Prostate gland (tissue), 2 donors: ENCODE measurements at regions not wholly inside any gene's neighbourhood (a gene's known extent, or its start where the extent isn't known, plus 50 kb on each side); places are given as distances from the start of the nearest gene placed in this dataset.

Source experiments
- small RNA-seq, 2 donors: library from RNA; depleted of rRNA; stranded (forward); fragments of <200 nt; gene quantifications; one replicate each; pipeline ENCODE3, GENCODE V24; 2016

Small RNA genes in the stretch of these regions (small RNA-seq; reads per million reads assigned to genes)
- gene AC025279.1 = 0 reads per million in 2 donors
- gene SNX29P2 = 0 reads per million in 2 donors
